Dermis microvascular lymphatic vessel endothelial cell (primary cell): ENCODE measurements at regions not wholly inside any gene's neighbourhood (a gene's known extent, or its start where the extent isn't known, plus 50 kb on each side); places are given as distances from the start of the nearest gene placed in this dataset.
A peak's percentile ranks its signal among the peaks of the same experiment; 100 is the strongest.

Source experiments
- DNase-seq, 2 donors: peaks; one replicate each; pipeline versions ENCODE4 v3.0.0 to v3.0.0-alpha.2; 2010; ENCODE audit warnings: low read depth in 2 of 2

DNA sequence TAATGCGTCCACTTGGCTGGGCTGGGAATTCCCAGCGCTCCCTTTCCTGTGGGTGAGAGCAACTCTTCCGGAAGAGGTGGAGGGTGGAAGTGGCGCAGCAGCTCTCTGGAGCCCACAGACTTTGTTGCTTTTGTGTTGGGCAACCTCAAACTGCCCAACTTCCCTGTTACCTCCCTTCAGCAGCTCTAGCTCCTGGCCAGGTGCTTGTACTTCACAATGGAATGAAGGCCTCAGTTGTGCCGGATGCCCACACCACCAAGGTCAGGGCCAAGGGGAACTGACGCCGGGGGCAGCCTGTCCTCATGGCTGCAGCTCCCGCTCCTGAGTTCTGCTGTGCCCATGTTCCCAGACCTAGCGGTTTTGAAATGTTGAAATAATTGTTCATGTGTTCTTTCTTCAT, 322.9 kb downstream of the GALR1 start:
- no peak for DNase-seq

- DNase-seq: no peak
These were observed 323.9 kb downstream of the GALR1 start for GRCh38 chr18:77573571-77573970.

DNA sequence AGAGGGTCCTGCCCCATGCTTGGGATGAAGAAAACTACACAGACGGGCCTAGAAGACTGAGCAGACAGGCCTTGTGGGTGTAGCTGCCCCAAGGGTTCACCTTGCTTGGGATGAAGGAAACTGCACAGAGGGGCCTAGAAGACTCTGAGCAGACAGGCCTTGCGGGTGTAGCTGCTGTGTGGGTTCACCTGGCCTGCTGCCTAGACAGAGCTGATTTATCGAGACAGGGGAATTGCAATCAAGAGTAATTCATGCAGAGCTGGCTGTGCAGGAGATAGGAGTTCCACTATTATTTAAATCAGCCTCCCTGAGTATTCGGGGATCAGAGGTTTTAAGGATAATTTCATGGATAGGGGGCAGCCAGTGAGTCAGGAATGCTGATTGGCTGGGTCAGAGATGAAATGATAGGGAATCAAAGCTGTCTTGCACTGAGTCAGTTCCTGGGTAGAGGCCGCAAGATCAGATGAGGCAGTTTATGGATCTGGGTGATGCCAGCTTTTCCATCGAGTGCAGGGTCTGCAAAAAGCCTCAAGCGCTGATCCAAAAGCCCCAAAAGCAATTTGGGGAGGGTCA, 341.4 kb downstream of the GALR1 start:
- no peak for DNase-seq

- no peak for DNase-seq
These were observed 348.1 kb downstream of the GALR1 start for GRCh38 chr18:77597726-77598125.

- DNase-seq: no peak
These were observed 351.0 kb downstream of the GALR1 start for GRCh38 chr18:77600674-77601073.

- no peak for DNase-seq
These were observed 351.9 kb downstream of the GALR1 start for GRCh38 chr18:77601567-77601966.

- no peak for DNase-seq
These were observed 357.4 kb downstream of the GALR1 start for GRCh38 chr18:77607087-77607486.

- DNase-seq: no peak
These were observed 359.2 kb downstream of the GALR1 start for GRCh38 chr18:77608807-77609206.

- DNase-seq: no peak
These were observed 368.0 kb downstream of the GALR1 start for GRCh38 chr18:77617694-77618093.

GRCh38 chr18:77619525-77619924, 369.9 kb downstream of the GALR1 start:
- DNase-seq: no peak

DNA sequence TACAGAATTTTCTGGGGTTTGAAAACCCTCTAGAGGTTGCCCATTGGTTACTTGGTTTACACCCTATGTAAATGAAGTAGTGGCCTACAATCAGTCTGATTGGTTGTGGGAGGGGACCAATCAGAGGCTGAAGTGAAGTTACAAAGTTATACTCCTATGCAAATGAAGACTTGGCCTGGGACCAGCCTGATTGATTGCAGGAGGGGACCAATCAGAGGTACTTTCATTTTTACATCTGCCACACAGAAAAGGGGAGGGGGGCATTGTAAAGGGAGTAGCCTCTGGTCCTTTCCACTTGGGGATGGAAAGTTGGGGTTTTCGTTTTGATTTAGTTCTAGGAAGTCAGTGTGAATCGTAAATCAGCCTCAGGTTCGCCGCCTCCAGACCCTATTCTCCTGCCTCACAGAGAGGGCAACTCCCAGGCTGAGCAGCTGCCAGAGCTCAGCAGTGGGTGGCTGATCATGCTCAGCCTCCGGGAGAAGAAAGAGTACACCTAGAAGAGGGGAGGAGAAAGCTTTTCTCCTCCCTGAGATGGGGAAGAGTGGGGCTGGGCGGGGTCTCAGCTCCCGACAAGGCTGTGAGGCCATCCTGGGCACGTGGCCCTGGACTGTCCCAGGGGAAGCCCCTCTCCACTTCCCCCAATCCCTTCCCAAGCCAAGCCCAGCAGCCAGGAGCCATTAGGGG, 372.5 kb downstream of the GALR1 start:
- no peak for DNase-seq

DNA sequence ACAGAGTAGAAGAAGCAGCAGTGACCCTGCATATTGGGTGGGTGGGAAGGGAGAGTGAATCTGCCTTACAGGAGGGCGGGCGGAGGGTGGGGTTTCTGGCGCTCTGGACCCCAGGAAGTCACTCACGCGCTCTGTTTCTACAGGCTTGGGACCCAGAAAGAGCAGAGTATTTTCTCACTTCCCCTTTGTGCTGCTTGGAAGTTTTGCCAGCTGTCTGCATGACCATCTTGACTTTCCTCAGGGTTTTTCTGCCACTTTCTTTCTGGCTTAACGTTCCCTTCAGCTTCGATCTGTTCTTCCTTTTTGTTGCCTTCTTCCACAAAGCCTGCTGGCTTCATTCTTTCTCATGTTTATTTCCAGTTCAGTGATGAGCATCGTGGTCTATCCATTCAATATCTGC, 383.1 kb downstream of the GALR1 start:
- no peak for DNase-seq

DNA sequence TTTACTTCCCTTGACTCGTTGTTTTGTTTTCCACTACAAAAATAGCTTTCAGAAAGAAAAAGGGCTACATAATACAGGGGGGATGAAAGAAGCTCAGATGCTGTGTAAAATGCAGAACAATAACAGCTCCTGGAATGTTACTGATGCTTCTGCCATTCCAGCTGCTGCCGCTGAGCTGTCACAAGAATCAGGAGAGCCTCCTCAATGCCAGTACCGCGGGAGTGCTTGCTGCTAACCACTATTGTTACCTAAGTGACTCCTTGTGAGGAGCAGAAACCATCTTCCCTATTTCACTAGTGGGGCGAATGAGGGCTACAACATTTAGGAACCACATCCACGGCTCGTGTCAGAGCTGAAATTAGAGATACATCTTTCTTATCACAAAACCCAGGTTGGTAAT, 384.8 kb downstream of the GALR1 start:
- DNase-seq: no peak

DNA sequence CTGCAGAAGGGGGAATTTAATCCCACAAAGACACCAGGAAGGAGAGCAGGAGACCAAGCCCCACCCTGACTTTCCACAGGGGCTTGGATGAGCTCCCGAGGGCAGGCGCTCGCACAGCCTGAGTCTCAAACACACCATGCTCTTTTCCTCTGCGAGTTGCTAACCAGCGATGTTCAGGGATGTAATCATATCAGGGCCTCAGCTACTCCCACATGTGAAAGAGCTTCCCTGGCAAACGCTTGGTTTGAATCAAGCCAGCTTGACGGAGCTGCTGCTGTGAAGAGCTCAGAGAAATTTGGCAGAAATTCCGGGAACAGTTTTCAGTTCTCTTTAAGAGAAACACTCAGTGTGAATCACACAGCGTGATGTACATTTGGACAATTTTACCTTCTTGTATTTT, 385.8 kb downstream of the GALR1 start:
- DNase-seq: no peak

GRCh38 chr18:77635858-77636257, 386.2 kb downstream of the GALR1 start:
- DNase-seq: no peak

GRCh38 chr18:77645170-77645872, 395.7 kb downstream of the GALR1 start:
- DNase-seq: no peak

- DNase-seq: no peak
These were observed 397.8 kb downstream of the GALR1 start for GRCh38 chr18:77647472-77647871.

- DNase-seq: no peak
These were observed 398.8 kb downstream of the GALR1 start for GRCh38 chr18:77648411-77648810.

GRCh38 chr18:77650799-77651385, 401.2 kb downstream of the GALR1 start:
- peak in 1 of 2 donors; percentile 8 for DNase-seq

DNA sequence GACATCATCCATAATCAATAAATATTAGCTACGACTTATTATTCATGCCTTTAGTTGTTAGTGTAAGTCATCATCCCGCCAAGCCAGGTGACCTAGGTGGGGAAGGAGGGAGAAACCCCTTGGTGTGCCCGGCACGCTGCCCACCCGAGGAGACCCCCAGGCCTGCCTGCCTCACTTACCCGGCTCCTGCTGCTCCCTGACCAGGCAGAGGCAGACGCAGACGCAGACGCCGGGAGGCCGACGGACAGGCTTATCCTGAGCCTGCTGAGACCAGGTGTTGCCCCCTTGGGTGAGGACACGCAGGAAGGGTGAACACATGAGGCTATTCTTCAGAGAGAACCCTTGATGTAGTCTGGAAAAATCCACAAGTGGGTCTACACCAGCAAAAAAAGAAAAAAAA, 401.8 kb downstream of the GALR1 start:
- no peak for DNase-seq

GRCh38 chr18:77653792-77654191, 404.1 kb downstream of the GALR1 start:
- DNase-seq: no peak

DNA sequence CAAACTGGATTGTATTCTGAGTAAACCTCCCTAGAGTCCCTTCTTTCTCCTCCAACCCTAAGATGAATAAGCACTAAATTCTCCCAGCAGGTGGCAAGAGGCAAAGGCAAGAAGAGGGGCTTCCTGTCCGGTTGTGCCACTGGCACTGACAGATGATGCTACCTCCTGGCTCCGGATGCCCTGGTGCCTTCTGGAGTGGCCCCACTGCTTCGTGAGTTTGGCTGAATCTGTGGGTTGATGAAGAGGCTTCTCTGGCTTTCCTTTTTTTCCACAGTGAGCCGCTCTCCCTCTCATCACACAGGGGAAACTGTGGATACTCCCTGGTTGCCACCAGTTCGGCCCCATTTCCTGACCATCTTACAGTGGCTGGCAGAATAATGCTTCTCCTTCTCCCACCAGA, 404.7 kb downstream of the GALR1 start:
- DNase-seq: no peak
